IPS DF 6.9 (cell line): ENCODE measurements at regions not wholly inside any gene's neighbourhood (a gene's known extent, or its start where the extent isn't known, plus 50 kb on each side); places are given as distances from the start of the nearest gene placed in this dataset.

Experiments
- DNase-seq: peaks from one replicate; pipeline ENCODE4 v3.0.0-alpha.2; 2013; ENCODE audit warnings: low read depth, low spot score
- H3K27ac ChIP-seq: one replicate; pipeline ENCODE4 v1.5.1; 2013; ENCODE audit warnings: low read length, control low read depth
- H3K27me3 ChIP-seq: 2 replicates; pipeline ENCODE4 v1.6.1; 2013; ENCODE audit warnings: mild to moderate bottlenecking, low read length; ENCODE audit not compliant: control insufficient read depth, insufficient read depth
- H3K36me3 ChIP-seq: 2 replicates; pipeline ENCODE4 v1.6.1; 2013; ENCODE audit warnings: low read length; ENCODE audit not compliant: control insufficient read depth, insufficient read depth
- H3K4me1 ChIP-seq: 2 replicates; pipeline ENCODE4 v1.6.1; 2013; ENCODE audit warnings: low read length; ENCODE audit not compliant: control insufficient read depth, insufficient read depth
- H3K4me3 ChIP-seq: 2 replicates; pipeline ENCODE4 v1.5.1; 2013; ENCODE audit warnings: mild to moderate bottlenecking, low read length
- H3K9me3 ChIP-seq: 2 replicates; pipeline ENCODE4 v1.6.1; 2013; ENCODE audit warnings: low read length, inconsistent platforms; ENCODE audit not compliant: control insufficient read depth, insufficient read depth
- WGBS: extraction: QIAGEN DNeasy Blood & Tissue Kit; methylation state at CpG from one replicate; pipeline ENCODE4 v1.1.7; 2013; ENCODE audit warnings: mixed read lengths, missing lambda C conversion rate; ENCODE audit not compliant: insufficient read length, insufficient coverage; 5-methylcytosine and 5-hydroxymethylcytosine counted together

GRCh38 chr18:52060607-52061304 lies 279.2 kb upstream of the DCC start:
- DNase-seq: peak; percentile 29
- no CpG with 5 or more reads among the region's 4 CpGs for WGBS
- no peaks in the 10 kb centered on the region for H3K36me3 ChIP-seq
- H3K27ac ChIP-seq: no peak overlapping the region
- H3K27me3 ChIP-seq: no peaks in the 10 kb centered on the region
- H3K4me1 ChIP-seq: 0 out of 2 replicates have a peak, but pooled peaks cover 1% of the 10 kb centered on the region
- H3K9me3 ChIP-seq: no peaks in the 10 kb centered on the region
- no peak overlapping the region for H3K4me3 ChIP-seq

GRCh38 chr18:52063923-52064322 lies 276.1 kb upstream of the DCC start:
- no peak overlapping the region; the same call in 1 of the 2 replicates for H3K4me3 ChIP-seq
- no CpG with 5 or more reads among the region's 2 CpGs for WGBS
- H3K27ac ChIP-seq: no peak overlapping the region
- DNase-seq: no peak
- no peaks in the 10 kb centered on the region for H3K27me3 ChIP-seq
- H3K4me1 ChIP-seq: 0 out of 2 replicates have a peak, but pooled peaks cover 1% of the 10 kb centered on the region
- H3K36me3 ChIP-seq: no peaks in the 10 kb centered on the region
- no peaks in the 10 kb centered on the region for H3K9me3 ChIP-seq

- Histone ChIP-seq H3K4me3 (no peak overlapping the region), H3K27me3 (no peaks in the 10 kb centered on the region; the same call in 1 of the 2 replicates), H3K27ac (no peak overlapping the region), H3K9me3 (no peaks in the 10 kb centered on the region), H3K36me3 (no peaks in the 10 kb centered on the region), H3K4me1 (no peaks in the 10 kb centered on the region)
- no CpG with 5 or more reads among the region's 2 CpGs for WGBS
- DNase-seq: no peak
Measured at GRCh38 chr18:52069201-52069600, 270.8 kb upstream of the DCC start.

- no peaks in the 10 kb centered on the region; the same call in 1 of the 2 replicates for H3K27me3 ChIP-seq
- H3K4me3 ChIP-seq: no peak overlapping the region
- no peaks in the 10 kb centered on the region for H3K9me3 ChIP-seq
- H3K27ac ChIP-seq: no peak overlapping the region
- H3K4me1 ChIP-seq: no peaks in the 10 kb centered on the region
- no peaks in the 10 kb centered on the region for H3K36me3 ChIP-seq
- WGBS: no CpG with 5 or more reads among the region's 4 CpGs
- DNase-seq: no peak
Measured at GRCh38 chr18:52070291-52070756, 269.7 kb upstream of the DCC start.

DNA sequence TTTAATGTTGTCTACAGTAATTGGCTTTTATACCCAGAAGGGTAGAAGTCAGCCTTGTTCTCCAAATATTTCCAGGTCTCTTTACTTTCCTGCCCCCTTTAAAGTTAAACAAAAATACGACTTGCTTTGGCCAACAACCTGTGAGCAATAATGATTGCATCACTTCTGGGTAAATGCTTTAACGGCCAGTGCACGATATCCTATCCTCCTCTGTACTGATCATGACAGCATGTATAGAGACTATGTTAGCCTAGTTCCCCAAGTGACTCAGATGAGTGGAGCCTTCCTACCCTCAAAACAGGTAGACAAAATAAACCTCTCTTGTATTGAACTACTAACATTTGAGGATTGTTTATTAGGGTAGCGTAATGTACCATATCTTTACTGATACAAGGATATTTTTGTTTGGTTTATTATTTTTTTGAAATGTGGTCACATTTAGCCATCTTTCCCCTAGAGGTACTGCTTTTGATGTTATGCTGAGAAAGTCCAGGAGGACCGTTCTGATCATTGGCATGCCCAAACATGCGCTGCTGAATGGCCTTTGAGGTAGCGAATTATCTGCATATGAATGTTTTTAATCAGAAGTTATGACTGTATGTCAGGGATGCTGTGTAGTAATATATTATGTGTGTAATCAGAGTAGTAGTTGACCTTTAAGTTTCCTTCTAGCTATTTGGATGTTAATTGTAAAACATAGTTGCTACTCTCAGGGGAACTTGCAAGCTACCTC lies 262.6 kb upstream of the DCC start:
- H3K9me3 ChIP-seq: no peaks in the 10 kb centered on the region
- H3K4me3 ChIP-seq: no peak overlapping the region
- H3K27me3 ChIP-seq: no peaks in the 10 kb centered on the region
- WGBS: no CpG with 5 or more reads among the region's 7 CpGs
- H3K27ac ChIP-seq: no peak overlapping the region
- no peaks in the 10 kb centered on the region for H3K36me3 ChIP-seq
- H3K4me1 ChIP-seq: no peaks in the 10 kb centered on the region
- no peak for DNase-seq

DNA sequence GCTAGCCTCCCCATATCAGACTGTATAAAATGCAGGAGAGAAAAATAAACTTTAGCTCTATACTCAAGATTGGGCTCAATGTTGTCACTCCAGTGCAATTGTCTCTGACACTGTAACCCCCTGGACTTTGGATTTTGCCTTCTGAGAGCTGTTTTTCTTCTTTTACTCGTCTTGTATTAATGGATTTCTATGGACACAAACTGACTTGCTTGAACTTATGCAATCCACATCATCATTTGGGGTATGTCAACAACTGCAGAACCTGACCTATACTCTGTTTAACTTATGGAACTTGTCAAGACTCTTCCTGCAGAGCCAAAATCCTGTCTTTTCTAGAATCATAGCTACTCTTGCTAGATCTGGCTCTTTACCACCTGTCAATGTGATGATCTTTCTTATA lies 257.8 kb upstream of the DCC start:
- no peak overlapping the region for H3K4me3 ChIP-seq
- no peak overlapping the region for H3K27ac ChIP-seq
- no CpG with 5 or more reads among the region's 1 CpG for WGBS
- DNase-seq: no peak
- H3K9me3 ChIP-seq: no peaks in the 10 kb centered on the region
- H3K4me1 ChIP-seq: no peaks in the 10 kb centered on the region
- no peaks in the 10 kb centered on the region for H3K36me3 ChIP-seq
- H3K27me3 ChIP-seq: no peaks in the 10 kb centered on the region

GRCh38 chr18:52087140-52087539 lies 252.9 kb upstream of the DCC start:
- no CpG with 5 or more reads among the region's 2 CpGs for WGBS
- H3K27ac ChIP-seq: no peak overlapping the region

GRCh38 chr18:52090005-52090404 lies 250.0 kb upstream of the DCC start:
- Histone ChIP-seq H3K27ac (no peak overlapping the region), H3K4me3 (no peak overlapping the region), H3K9me3 (no peaks in the 10 kb centered on the region), H3K27me3 (no peaks in the 10 kb centered on the region), H3K4me1 (no peaks in the 10 kb centered on the region), H3K36me3 (no peaks in the 10 kb centered on the region)
- no peak for DNase-seq

More at GRCh38 chr18:52087140-52087539, 252.9 kb upstream of the DCC start:
- no peaks in the 10 kb centered on the region for H3K27me3 ChIP-seq
- H3K4me1 ChIP-seq: no peaks in the 10 kb centered on the region
- H3K36me3 ChIP-seq: no peaks in the 10 kb centered on the region
- no peaks in the 10 kb centered on the region for H3K9me3 ChIP-seq
- H3K4me3 ChIP-seq: no peak overlapping the region
- no peak for DNase-seq

- H3K27ac ChIP-seq: no peak overlapping the region
- no peaks in the 10 kb centered on the region for H3K4me1 ChIP-seq
- no peak for DNase-seq
- H3K36me3 ChIP-seq: no peaks in the 10 kb centered on the region
- no peaks in the 10 kb centered on the region for H3K9me3 ChIP-seq
- H3K27me3 ChIP-seq: no peaks in the 10 kb centered on the region
- WGBS: no CpG with 5 or more reads among the region's 1 CpG
- H3K4me3 ChIP-seq: no peak overlapping the region
Measured at GRCh38 chr18:52093171-52093570, 246.8 kb upstream of the DCC start.

- no peaks in the 10 kb centered on the region for H3K36me3 ChIP-seq
- H3K27ac ChIP-seq: no peak overlapping the region
- no peaks in the 10 kb centered on the region for H3K27me3 ChIP-seq
- no peak overlapping the region for H3K4me3 ChIP-seq
- H3K9me3 ChIP-seq: no peaks in the 10 kb centered on the region
- no peak for DNase-seq
- H3K4me1 ChIP-seq: no peaks in the 10 kb centered on the region; the same call in 1 of the 2 replicates
Measured at GRCh38 chr18:52118684-52119083, 221.3 kb upstream of the DCC start.
